Fibroblast of gingiva (primary cell): ENCODE measurements at regions not wholly inside any gene's neighbourhood (a gene's known extent, or its start where the extent isn't known, plus 50 kb on each side); places are given as distances from the start of the nearest gene placed in this dataset.
"Not testable (repeated sequence)": the region's sequence is repeated elsewhere in the genome, so short reads cannot be mapped to it uniquely, and the experiment has no call there.

Experiments
- DNase-seq: peaks from one replicate; pipeline ENCODE4 v3.0.0-alpha.2; 2011; ENCODE audit warnings: low read depth

GRCh38 chr3:112765531-112765930, 81.1 kb downstream of the CD200R1L start:
- no peak for DNase-seq

- DNase-seq: no peak
These were observed 83.4 kb downstream of the CD200R1L start for GRCh38 chr3:112763258-112763657.

GRCh38 chr3:112761062-112761638, 85.5 kb downstream of the CD200R1L start:
- no peak for DNase-seq

GRCh38 chr3:112759681-112760080, 87.0 kb downstream of the CD200R1L start:
- no peak for DNase-seq

- no peak for DNase-seq
These were observed 87.5 kb downstream of the CD200R1L start for GRCh38 chr3:112759210-112759609.

GRCh38 chr3:112757197-112757596, 89.5 kb downstream of the CD200R1L start:
- no peak for DNase-seq

- no peak for DNase-seq
These were observed 90.6 kb downstream of the CD200R1L start for GRCh38 chr3:112755845-112756613.

- not testable (repeated sequence) for DNase-seq
These were observed 91.6 kb downstream of the CD200R1L start for GRCh38 chr3:112755046-112755445.

GRCh38 chr3:112751564-112752512, 94.8 kb downstream of the CD200R1L start:
- DNase-seq: peak; percentile 38

- no peak for DNase-seq
These were observed 95.6 kb downstream of the CD200R1L start for GRCh38 chr3:112751061-112751460.

- no peak for DNase-seq
These were observed 99.0 kb downstream of the CD200R1L start for GRCh38 chr3:112747624-112748023.

- DNase-seq: no peak
These were observed 99.9 kb downstream of the CD200R1L start for GRCh38 chr3:112746675-112747280.

GRCh38 chr3:112745567-112746248, 101.0 kb downstream of the CD200R1L start:
- DNase-seq: no peak

GRCh38 chr3:112744825-112745566, 101.7 kb downstream of the CD200R1L start:
- DNase-seq: peak; percentile 25

- no peak for DNase-seq
These were observed 102.6 kb downstream of the CD200R1L start for GRCh38 chr3:112744106-112744505.

GRCh38 chr3:112742934-112743333, 102.0 kb upstream of the CCDC80 start:
- no peak for DNase-seq

GRCh38 chr3:112741983-112742382, 101.0 kb upstream of the CCDC80 start:
- DNase-seq: no peak

GRCh38 chr3:112740835-112741234, 99.9 kb upstream of the CCDC80 start:
- no peak for DNase-seq

- DNase-seq: no peak
These were observed 98.5 kb upstream of the CCDC80 start for GRCh38 chr3:112739252-112739965.

- DNase-seq: peak; percentile 27
These were observed 97.4 kb upstream of the CCDC80 start for GRCh38 chr3:112738366-112738765.
